K562 (cell line): ENCODE measurements at regions not wholly inside any gene's neighbourhood (a gene's known extent, or its start where the extent isn't known, plus 50 kb on each side); places are given as distances from the start of the nearest gene placed in this dataset.
A peak's percentile ranks its signal among the peaks of the same experiment; 100 is the strongest.

Experiments used
- BDP1 ChIP-seq: IDR thresholded peaks from 3 replicates; pipeline ENCODE4 v1.6.1; 2011; ENCODE audit not compliant: insufficient read length, insufficient read depth
- CBX3 ChIP-seq, 2 experiments: IDR thresholded peaks; 1 replicate in 1 of 2; 2 replicates in 1 of 2; pipeline ENCODE4 v1.6.1; 2012; ENCODE audit warnings: inconsistent platforms in 2 of 2, low read length in 2 of 2, borderline replicate concordance in 1 of 2, control low read depth in 1 of 2
- E2F3 ChIP-seq: fragments of 250-450 bp; sonication (Bioruptor Pico); IDR thresholded peaks from 2 replicates; pipeline ENCODE4 v1.4.0; 2020; ENCODE audit warnings: mild to moderate bottlenecking
- ETS2 ChIP-seq: IDR thresholded peaks from 2 replicates; pipeline ENCODE4 v1.6.1; 2016; ENCODE audit warnings: borderline replicate concordance, missing genetic modification characterization, mild to moderate bottlenecking, moderate library complexity, missing compliant biosample characterization; ENCODE audit not compliant: poor library complexity, severe bottlenecking
- FOSL1 ChIP-seq: fragments of 200-800 bp; sonication (Bioruptor generic); conservative IDR thresholded peaks from 2 replicates; pipeline ENCODE4 v1.6.1; 2016; ENCODE audit warnings: missing genetic modification characterization, missing compliant biosample characterization
- FOXM1 ChIP-seq, 2 experiments: fragments of 450-650 bp in 1 of 2; sonication (generic) in 1 of 2; formaldehyde crosslinking in 1 of 2; IDR thresholded peaks; 2 replicates each; pipeline versions ENCODE4 v1.6.1 to v1.9.0; 2017 to 2022; ENCODE audit warnings: low read depth in 2 of 2, mild to moderate bottlenecking in 2 of 2, missing genetic modification reagents in 1 of 2, moderate library complexity in 1 of 2
- GABPB2 ChIP-seq: fragments of 250-450 bp; sonication (Bioruptor Pico); conservative IDR thresholded peaks from 2 replicates; pipeline ENCODE4 v1.5.1; 2021; ENCODE audit warnings: mild to moderate bottlenecking
- LARP7 ChIP-seq: fragments of 450-650 bp; IDR thresholded peaks from 2 replicates; pipeline ENCODE4 v1.6.1; 2016
- MEF2A ChIP-seq: IDR thresholded peaks from 2 replicates; pipeline ENCODE4 v1.6.1; 2011; ENCODE audit warnings: low read depth, mild to moderate bottlenecking, low read length, moderate library complexity; ENCODE audit not compliant: control insufficient read depth
- POLR2AphosphoS5 ChIP-seq: IDR thresholded peaks from 2 replicates; pipeline ENCODE4 v1.6.1; 2011; ENCODE audit warnings: mild to moderate bottlenecking, low read depth, low read length, moderate library complexity; ENCODE audit not compliant: control insufficient read depth, insufficient read depth
- RBM34 ChIP-seq: fragments of 200-400 bp; formaldehyde crosslinking; IDR thresholded peaks from 2 replicates; pipeline ENCODE4 v1.6.1; 2018; ENCODE audit warnings: low read length, borderline replicate concordance; ENCODE audit not compliant: insufficient read depth
- SAFB2 ChIP-seq: fragments of 200-400 bp; formaldehyde crosslinking; IDR thresholded peaks from 2 replicates; pipeline ENCODE4 v1.6.1; 2018; ENCODE audit warnings: borderline replicate concordance, low read length, low read depth, moderate library complexity; ENCODE audit not compliant: severe bottlenecking
- SMAD4 ChIP-seq: fragments of 250-450 bp; sonication (Bioruptor Pico); conservative IDR thresholded peaks from 2 replicates; pipeline ENCODE4 v1.8.0; 2021; ENCODE audit warnings: inconsistent platforms, mild to moderate bottlenecking, moderate library complexity
- SMARCA4 ChIP-seq: fragments of 450-650 bp; IDR thresholded peaks from 2 replicates; pipeline ENCODE4 v1.6.1; 2016
- SP2 ChIP-seq: IDR thresholded peaks from 2 replicates; pipeline ENCODE4 v1.6.1; 2011; ENCODE audit warnings: mild to moderate bottlenecking, low read depth, low read length, moderate library complexity; ENCODE audit not compliant: poor library complexity, severe bottlenecking; ENCODE audit errors: extremely low read depth
- SUPT5H ChIP-seq: fragments of 450-650 bp; IDR thresholded peaks from 2 replicates; pipeline ENCODE4 v1.6.1; 2016
- TAF15 ChIP-seq: fragments of 200-400 bp; formaldehyde crosslinking; IDR thresholded peaks from 2 replicates; pipeline ENCODE4 v1.6.1; 2017; ENCODE audit warnings: mild to moderate bottlenecking, low read depth, low read length, moderate library complexity
- ZFP36 ChIP-seq: fragments of 150-350 bp; IDR thresholded peaks from 2 replicates; pipeline ENCODE4 v1.6.1; 2018; ENCODE audit warnings: low read length, low read depth; ENCODE audit not compliant: partially characterized antibody
- ZNF408 ChIP-seq: fragments of 250-450 bp; sonication (Bioruptor Pico); IDR thresholded peaks from 2 replicates; pipeline ENCODE4 v1.4.0; 2020; ENCODE audit warnings: low read depth, mild to moderate bottlenecking, moderate library complexity
- ZNF551 ChIP-seq: fragments of 250-450 bp; sonication (Bioruptor Pico); IDR thresholded peaks from 2 replicates; pipeline ENCODE4 v1.5.0; 2021; ENCODE audit warnings: mild to moderate bottlenecking, moderate library complexity
- TF ChIP-seq, protein P1 (sequence below): fragments of 450-650 bp; IDR thresholded peaks from 2 replicates; pipeline ENCODE4 v1.6.1; 2018; ENCODE audit warnings: mild to moderate bottlenecking, low read depth; ENCODE audit not compliant: partially characterized antibody
- TF ChIP-seq, protein P2 (sequence below): IDR thresholded peaks from 2 replicates; pipeline ENCODE4 v1.6.1; 2016; ENCODE audit warnings: missing genetic modification characterization, missing compliant biosample characterization
- TF ChIP-seq, protein P3 (sequence below): fragments of 250-450 bp; sonication (Bioruptor Pico); IDR thresholded peaks from 2 replicates; pipeline ENCODE4 v1.4.0; 2020
- TF ChIP-seq, protein P4 (sequence below): fragments of 250-450 bp; sonication (Bioruptor Pico); IDR thresholded peaks from 2 replicates; pipeline ENCODE4 v1.8.0; 2021; ENCODE audit warnings: borderline replicate concordance, mild to moderate bottlenecking, moderate library complexity; ENCODE audit not compliant: poor library complexity, severe bottlenecking

DNA sequence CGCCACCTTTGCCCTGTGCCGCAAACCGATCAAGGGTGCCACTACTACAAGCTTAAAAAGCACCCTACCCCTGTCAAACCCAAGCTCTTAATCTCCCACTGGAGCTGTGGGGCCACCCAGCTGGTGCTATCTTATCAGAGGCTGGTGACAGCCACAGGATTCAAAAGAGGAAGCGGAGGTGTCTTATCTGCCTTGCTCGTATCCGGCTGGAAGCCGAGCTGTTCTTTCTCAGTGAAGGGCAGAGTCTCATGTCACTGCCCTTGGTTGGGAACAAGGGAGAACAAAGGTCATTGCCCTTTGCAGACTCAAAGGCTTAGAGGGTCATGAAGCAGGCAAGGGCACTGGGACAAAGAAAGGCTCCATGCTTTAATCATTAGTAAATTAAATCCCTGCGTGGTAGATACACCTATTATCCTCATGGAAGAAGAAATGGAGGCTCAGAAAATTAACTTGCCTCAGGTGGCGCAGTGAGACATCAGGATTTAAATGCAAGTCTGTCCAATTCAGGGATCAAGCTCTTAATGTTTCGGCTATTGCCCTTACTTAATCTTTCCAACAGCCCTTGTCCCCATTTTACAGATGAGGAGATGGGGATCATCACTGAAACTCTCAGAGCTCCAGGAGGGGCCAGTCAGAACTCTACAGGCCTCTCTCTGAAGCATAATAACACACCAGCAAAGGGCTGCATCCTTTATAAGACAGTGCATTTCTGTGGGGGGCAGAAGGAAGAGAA, 360.0 kb upstream of the PROK2 start (continued):
- TF ChIP-seq FOXM1 (IDR thresholded peaks at IDR 0.05; ENCODE audit: low read depth) = peak; percentile 96
- no peak for TF ChIP-seq FOXM1 (CRISPR knock-in tag; IDR thresholded peaks at IDR 0.05; ENCODE audit: low read depth)
- TF ChIP-seq RBM34 = no peak
- TF ChIP-seq, protein P1, sequence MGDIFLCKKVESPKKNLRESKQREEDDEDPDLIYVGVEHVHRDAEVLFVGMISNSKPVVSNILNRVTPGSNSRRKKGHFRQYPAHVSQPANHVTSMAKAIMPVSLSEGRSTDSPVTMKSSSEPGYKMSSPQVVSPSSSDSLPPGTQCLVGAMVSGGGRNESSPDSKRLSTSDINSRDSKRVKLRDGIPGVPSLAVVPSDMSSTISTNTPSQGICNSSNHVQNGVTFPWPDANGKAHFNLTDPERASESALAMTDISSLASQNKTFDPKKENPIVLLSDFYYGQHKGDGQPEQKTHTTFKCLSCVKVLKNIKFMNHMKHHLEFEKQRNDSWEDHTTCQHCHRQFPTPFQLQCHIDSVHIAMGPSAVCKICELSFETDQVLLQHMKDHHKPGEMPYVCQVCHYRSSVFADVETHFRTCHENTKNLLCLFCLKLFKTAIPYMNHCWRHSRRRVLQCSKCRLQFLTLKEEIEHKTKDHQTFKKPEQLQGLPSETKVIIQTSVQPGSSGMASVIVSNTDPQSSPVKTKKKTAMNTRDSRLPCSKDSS = no peak
- no peak for TF ChIP-seq SUPT5H
- TF ChIP-seq FOSL1 (tag) = peak; percentile 67
- TF ChIP-seq TAF15 = no peak
- TF ChIP-seq GABPB2 (CRISPR knock-in tag) = no peak
- no peak for TF ChIP-seq LARP7
- TF ChIP-seq, protein P2, sequence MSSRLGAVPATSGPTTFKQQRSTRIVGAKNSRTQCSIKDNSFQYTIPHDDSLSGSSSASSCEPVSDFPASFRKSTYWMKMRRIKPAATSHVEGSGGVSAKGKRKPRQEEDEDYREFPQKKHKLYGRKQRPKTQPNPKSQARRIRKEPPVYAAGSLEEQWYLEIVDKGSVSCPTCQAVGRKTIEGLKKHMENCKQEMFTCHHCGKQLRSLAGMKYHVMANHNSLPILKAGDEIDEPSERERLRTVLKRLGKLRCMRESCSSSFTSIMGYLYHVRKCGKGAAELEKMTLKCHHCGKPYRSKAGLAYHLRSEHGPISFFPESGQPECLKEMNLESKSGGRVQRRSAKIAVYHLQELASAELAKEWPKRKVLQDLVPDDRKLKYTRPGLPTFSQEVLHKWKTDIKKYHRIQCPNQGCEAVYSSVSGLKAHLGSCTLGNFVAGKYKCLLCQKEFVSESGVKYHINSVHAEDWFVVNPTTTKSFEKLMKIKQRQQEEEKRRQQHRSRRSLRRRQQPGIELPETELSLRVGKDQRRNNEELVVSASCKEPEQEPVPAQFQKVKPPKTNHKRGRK = no peak
- TF ChIP-seq POLR2AphosphoS5 = peak; percentile 98
- peak in 1 of 2 experiments; percentile 76; a peak in 1 of 3 replicates for TF ChIP-seq CBX3 (IDR thresholded peaks at IDR 0.05; ENCODE audit: borderline replicate concordance in 1 of 2, low read length in 2 of 2)
- TF ChIP-seq SP2 = no peak
- TF ChIP-seq, protein P3, sequence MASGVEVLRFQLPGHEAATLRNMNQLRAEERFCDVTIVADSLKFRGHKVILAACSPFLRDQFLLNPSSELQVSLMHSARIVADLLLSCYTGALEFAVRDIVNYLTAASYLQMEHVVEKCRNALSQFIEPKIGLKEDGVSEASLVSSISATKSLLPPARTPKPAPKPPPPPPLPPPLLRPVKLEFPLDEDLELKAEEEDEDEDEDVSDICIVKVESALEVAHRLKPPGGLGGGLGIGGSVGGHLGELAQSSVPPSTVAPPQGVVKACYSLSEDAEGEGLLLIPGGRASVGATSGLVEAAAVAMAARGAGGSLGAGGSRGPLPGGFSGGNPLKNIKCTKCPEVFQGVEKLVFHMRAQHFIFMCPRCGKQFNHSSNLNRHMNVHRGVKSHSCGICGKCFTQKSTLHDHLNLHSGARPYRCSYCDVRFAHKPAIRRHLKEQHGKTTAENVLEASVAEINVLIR = 0 out of 2 replicates have a peak, but pooled peaks have one; percentile 47
- no peak for TF ChIP-seq ZNF551 (CRISPR knock-in tag)
- no peak for TF ChIP-seq ZFP36
- no peak for TF ChIP-seq E2F3 (CRISPR knock-in tag)
- TF ChIP-seq BDP1 = no peak
- 0 out of 2 replicates have a peak, but pooled peaks have one; percentile 53 for TF ChIP-seq MEF2A
- no peak for TF ChIP-seq ZNF408 (CRISPR knock-in tag)
- peak; percentile 98 for TF ChIP-seq SMAD4 (CRISPR knock-in tag)
- no peak for TF ChIP-seq ETS2
- TF ChIP-seq, protein P4, sequence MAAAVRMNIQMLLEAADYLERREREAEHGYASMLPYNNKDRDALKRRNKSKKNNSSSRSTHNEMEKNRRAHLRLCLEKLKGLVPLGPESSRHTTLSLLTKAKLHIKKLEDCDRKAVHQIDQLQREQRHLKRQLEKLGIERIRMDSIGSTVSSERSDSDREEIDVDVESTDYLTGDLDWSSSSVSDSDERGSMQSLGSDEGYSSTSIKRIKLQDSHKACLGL = no peak
- no peak for TF ChIP-seq SAFB2
- TF ChIP-seq SMARCA4 = peak; percentile 99
